WTC11 (cell line): ENCODE measurements at regions not wholly inside any gene's neighbourhood (a gene's known extent, or its start where the extent isn't known, plus 50 kb on each side); places are given as distances from the start of the nearest gene placed in this dataset.

Experiments
- CTCF ChIP-seq: fragments of 200-600 bp; IDR thresholded peaks from 2 replicates; pipeline ENCODE4 v1.8.0; 2022; ENCODE audit warnings: antibody characterized with exemption
- ELF4 ChIP-seq: sonication (generic); formaldehyde crosslinking; IDR thresholded peaks from 2 replicates; pipeline ENCODE4 v1.8.1; 2022; ENCODE audit warnings: low read depth, mild to moderate bottlenecking, moderate library complexity, missing genetic modification reagents
- GABPB1 ChIP-seq: sonication (generic); formaldehyde crosslinking; IDR thresholded peaks from 2 replicates; pipeline ENCODE4 v1.8.1; 2023; ENCODE audit warnings: mild to moderate bottlenecking, missing genetic modification reagents
- MAX ChIP-seq: sonication (generic); formaldehyde crosslinking; IDR thresholded peaks from 2 replicates; pipeline ENCODE4 v1.8.0; 2022; ENCODE audit warnings: mild to moderate bottlenecking, missing genetic modification reagents
- MLX ChIP-seq: sonication (generic); formaldehyde crosslinking; IDR thresholded peaks from 2 replicates; pipeline ENCODE4 v1.8.1; 2023; ENCODE audit warnings: mild to moderate bottlenecking, missing genetic modification reagents, moderate library complexity
- NR2C2 ChIP-seq: sonication (generic); formaldehyde crosslinking; IDR thresholded peaks from 2 replicates; pipeline ENCODE4 v1.8.0; 2022; ENCODE audit warnings: mild to moderate bottlenecking, missing genetic modification reagents
- SMAD4 ChIP-seq: sonication (generic); formaldehyde crosslinking; IDR thresholded peaks from 2 replicates; pipeline ENCODE4 v1.8.0; 2022; ENCODE audit warnings: mild to moderate bottlenecking, missing genetic modification reagents
- TF ChIP-seq, protein P1 (sequence below): fragments of 250-450 bp; sonication (Bioruptor Pico); IDR thresholded peaks from 2 replicates; pipeline ENCODE4 v2.1.2; 2022; ENCODE audit warnings: mild to moderate bottlenecking, moderate library complexity

GRCh38 chr2:49298230-49298629, 143.9 kb upstream of the FSHR start:
- TF ChIP-seq SMAD4: no peak
- TF ChIP-seq MLX: no peak
- TF ChIP-seq GABPB1 (CRISPR knock-in tag): peak; percentile 72
- no peak for TF ChIP-seq CTCF
- TF ChIP-seq, protein P1, sequence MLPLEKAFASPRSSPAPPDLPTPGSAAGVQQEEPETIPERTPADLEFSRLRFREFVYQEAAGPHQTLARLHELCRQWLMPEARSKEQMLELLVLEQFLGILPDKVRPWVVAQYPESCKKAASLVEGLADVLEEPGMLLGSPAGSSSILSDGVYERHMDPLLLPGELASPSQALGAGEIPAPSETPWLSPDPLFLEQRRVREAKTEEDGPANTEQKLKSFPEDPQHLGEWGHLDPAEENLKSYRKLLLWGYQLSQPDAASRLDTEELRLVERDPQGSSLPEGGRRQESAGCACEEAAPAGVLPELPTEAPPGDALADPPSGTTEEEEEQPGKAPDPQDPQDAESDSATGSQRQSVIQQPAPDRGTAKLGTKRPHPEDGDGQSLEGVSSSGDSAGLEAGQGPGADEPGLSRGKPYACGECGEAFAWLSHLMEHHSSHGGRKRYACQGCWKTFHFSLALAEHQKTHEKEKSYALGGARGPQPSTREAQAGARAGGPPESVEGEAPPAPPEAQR (CRISPR knock-in tag): no peak
- no peak for TF ChIP-seq ELF4 (CRISPR knock-in tag)
- no peak for TF ChIP-seq MAX
- TF ChIP-seq NR2C2 (CRISPR knock-in tag): no peak
